ENCODE measurements at regions not wholly inside any gene's neighbourhood (a gene's known extent, or its start where the extent isn't known, plus 50 kb on each side); places are given as distances from the start of the nearest gene placed in this dataset.

- no peak for TF ChIP-seq CTCF (IDR thresholded peaks at IDR 0.05)
- TF ChIP-seq POLR2A (IDR thresholded peaks at IDR 0.05), result no peak
- TF ChIP-seq POLR2AphosphoS5 (IDR thresholded peaks at IDR 0.05), result no peak
Measured at GRCh38 chr6:159438106-159438505, 254.9 kb downstream of the SOD2 start.

All from upper lobe of left lung (tissue), 4 donors.